HG03575 (cell line): ENCODE measurements at regions not wholly inside any gene's neighbourhood (a gene's known extent, or its start where the extent isn't known, plus 50 kb on each side); places are given as distances from the start of the nearest gene placed in this dataset.
"Not testable (repeated sequence)": the region's sequence is repeated elsewhere in the genome, so short reads cannot be mapped to it uniquely, and the experiment has no call there.

Experiments
- ATAC-seq: cut with Tn5 transposase; IDR thresholded peaks from one replicate; pipeline ENCODE4 v1.9.1; 2021; ENCODE audit not compliant: unreplicated experiment, insufficient number of reproducible peaks, low FRiP score; ENCODE audit errors: extremely low read depth

GRCh38 chr5:89053547-89053946, 170.6 kb upstream of the MEF2C start:
- no peak for ATAC-seq

DNA sequence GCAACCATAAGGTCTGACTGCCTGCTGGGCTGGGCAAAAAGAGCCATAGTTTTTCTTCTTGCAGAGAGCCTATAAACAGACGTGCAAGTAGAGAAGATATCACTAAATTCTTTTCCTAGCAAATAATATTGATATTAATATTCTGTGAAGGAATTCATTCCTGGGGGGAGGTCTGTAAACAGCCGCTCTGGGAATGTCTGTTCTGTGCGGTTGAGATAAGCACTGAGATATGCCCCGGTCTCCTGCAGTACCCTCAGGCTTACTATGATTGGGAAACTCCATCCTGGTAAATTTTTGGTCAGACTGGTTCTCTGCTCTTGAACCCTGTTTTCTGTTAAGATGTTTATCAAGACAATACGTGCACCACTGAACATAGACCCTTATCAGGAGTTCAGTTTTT, 167.1 kb upstream of the MEF2C start:
- not testable (repeated sequence) for ATAC-seq

DNA sequence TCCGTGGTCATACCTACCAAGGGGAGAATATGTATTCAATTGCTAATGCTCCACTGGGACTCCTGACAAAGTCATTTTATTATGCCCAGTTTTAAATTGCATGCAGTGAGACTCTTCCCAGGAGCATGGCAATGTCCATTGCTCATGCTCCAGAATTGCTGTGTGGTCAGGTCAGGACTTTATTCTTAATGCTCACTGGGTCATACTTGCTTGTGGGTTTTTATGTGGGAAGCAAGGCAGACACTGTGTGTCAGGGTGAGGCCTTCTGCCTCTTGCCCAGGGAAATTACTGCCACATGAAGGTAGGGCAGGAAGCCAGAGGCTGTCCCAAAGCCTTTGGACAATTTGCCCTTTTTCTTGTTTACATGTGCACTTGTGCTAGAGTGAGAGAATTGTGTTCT, 164.6 kb upstream of the MEF2C start:
- ATAC-seq = no peak

GRCh38 chr5:89045216-89045615, 162.2 kb upstream of the MEF2C start:
- no peak for ATAC-seq

- no peak for ATAC-seq
Observed at GRCh38 chr5:89044674-89045200, 161.8 kb upstream of the MEF2C start.

GRCh38 chr5:89043676-89044075, 160.7 kb upstream of the MEF2C start:
- ATAC-seq = no peak

DNA sequence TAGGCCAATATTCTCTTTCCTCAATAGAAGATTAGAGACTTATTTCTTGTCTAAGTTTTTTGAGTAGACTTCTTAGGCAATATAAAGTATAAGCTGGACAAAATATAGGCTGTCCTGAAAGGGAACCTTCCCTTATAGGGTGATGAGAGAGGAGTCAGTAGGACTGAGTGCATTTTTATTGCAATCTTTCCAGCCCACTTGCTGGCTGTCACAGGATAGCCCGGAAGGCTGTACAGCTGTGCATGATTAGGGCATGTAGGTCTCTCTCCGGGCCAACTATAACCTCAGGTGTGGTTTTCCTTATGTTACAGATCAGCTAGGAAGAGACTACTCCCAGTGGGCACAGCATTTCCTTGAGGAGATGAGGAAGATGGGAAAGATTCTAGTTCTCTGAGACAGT, 159.8 kb upstream of the MEF2C start:
- no peak for ATAC-seq

DNA sequence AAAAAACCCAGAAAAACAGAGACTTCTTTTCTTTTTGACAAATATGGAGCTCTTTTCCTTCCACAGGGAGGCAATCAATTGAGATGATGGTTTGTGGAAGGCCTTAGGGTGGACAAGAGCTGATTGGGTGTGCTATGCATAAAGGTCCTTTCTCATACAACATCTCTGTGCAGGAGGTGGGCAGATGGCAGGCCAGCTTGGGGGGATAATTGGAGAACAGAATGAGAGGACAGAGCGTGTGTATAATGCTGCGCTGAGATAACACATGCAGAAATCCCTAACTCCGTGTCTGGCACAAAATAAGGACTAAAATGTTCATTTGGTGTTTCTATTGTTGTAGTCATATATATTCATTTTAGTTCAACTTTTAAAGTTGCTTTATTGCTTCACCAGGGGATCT, 159.0 kb upstream of the MEF2C start:
- no peak for ATAC-seq

DNA sequence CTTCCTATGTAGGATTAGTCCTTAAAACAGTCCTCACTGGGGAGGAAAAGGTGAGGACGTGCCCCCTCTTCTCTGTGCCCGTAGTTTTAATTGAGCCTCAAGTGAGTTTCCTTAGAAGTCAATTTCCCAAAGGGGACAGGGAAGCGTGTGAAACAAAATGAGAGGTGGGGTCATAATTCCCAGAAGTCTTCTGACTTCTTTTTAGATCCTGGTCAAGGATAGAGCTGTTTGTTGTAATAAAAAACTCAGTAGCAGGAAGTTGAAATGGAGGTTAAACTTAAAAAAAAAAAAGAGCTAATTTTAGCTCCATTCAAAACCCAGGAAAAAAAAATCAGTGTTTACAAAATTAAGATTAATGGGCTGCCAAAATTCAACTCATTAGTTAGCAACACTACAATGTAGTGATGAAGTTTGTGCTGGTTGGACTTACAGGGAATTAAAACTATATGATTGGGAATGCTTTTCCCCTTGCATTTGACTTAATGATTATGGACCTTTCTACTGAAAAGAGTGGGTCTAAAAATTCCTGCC, 158.3 kb upstream of the MEF2C start:
- no peak for ATAC-seq

DNA sequence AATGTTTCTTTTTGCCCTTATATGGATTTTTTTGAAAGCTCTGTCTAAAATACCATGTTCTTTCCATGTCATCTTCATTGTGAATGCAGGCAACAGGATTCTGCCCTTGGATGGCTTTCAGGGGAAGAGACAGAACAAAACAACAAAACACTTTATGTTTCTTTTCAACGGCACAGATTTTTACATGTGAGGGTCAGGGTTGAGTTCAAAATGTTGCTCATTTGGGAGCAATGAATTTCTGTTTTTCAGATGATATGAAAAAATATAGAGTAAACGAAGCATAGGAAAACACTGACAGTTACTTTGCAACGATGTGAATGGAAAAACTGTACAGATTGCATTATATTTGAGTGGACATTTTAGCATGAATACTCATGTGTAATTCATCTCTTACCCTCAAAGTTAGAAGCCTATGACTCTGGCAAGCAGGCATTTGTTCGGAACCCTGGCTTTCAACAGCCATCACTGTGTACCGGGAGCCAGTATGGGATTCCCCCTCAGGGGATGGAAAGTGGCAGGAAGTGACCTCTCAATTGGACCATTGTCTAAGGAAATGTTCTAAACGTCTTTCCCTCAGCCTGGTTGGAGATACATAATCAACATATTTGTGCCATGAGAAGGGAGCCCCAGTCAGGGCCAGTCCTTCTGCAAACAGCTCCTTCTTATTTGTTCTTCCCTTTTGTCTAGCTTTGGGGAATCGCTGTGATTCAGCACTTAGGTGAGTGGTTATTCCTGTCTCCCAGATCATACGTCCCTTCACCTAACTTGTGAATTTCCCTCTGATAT, 153.9 kb upstream of the MEF2C start:
- ATAC-seq = no peak

GRCh38 chr5:89036166-89036565, 153.2 kb upstream of the MEF2C start:
- no peak for ATAC-seq

- no peak for ATAC-seq
Observed at GRCh38 chr5:89034588-89034987, 151.6 kb upstream of the MEF2C start.

DNA sequence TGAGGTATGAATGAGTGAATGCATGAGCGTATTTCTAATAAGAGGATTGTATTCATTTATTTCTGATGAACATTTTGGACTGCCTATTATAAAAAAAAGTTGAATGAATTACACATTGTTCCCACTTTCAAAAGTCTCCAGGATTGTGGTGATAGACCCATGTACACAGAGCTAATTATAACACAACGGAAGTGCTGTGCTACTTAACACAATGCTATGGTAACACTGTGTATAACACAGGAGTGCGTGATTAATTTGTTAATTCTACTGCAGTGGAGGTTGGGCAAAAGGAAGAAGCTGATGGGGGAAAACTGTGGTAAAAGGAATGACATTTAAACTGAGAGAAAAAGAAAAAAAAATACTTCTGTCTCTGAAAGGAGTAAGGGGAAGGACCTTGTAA, 147.8 kb upstream of the MEF2C start:
- ATAC-seq = no peak

DNA sequence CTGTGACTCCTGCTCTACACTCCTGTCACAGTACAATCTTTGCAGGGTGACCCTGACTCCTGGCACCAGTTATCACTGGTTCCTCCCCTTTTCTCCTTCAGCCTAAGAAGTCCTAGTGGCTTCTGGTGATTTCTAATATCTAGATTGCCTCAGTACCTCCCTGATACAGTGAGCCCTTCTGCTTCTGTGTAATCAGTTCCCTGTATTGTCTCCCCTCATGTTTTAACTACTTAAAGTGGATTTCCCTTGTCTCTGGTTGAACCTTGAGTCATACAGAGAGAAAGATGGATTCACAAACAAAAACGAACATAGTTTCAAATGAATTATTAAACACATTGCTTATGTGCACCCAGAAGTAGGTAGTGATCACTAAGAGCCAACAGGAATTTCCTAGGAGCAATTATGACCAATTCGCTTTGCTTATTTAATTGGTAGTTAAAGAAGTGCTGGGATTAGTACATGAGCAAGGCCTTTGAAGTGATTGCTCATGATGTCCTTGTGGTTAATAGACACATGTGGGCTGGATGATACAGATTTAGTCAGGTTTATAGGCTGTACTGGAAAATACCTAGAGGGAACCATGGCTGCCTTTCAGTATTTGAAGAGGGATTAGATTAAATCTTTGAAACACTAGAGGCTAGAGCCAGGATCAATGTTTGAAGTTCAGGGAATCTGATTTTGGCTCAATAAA, 145.8 kb upstream of the MEF2C start:
- ATAC-seq = no peak

DNA sequence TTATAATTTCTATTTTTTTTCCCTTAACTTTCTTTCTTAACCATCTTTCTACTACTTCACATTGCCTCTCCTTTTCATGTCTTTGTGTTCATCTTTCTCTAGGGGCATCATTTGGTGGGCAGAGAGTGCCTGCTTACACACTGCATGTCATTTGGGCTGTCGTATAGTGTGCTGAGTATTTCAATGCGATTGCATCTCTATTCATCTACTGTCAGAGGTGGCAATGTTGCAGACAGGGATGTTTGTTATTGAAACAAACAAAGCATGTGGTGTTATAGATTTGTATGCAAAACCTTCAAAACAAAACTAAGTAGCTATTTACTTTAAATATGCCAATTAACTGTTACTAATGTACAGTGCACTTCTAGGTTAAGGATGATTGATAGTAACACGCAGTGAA, 141.1 kb upstream of the MEF2C start:
- ATAC-seq = no peak

DNA sequence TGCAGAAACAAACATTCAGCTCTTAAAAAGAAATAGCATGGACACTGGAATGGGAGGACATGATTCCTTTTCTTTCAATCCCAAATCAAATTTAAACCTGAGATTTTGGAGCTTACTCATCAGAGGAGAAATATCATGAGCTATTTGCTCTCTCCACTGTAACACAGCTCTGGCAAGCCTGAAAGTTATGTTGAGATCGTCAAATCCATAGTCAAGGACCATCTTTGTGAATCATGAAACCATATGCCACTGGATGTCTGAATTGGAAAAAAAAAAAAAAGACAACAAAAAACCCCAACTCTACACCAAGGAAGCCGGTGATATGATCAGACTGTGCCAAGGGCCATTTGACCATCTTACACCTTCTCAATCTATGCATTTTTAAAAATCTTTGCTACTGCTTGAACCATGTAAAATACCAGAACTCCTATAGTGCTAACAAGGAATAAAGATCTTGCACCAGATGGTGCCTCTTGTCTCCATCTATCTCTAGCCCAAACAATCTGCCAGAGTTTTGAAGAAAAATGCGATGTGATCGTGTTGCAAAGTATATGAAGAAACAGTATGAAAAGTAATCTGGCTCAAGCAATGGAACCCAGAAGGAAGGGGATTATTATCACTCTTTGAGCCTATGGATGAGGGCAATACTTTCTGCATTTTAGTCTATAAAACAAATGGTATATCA, 138.1 kb upstream of the MEF2C start:
- ATAC-seq = no peak

DNA sequence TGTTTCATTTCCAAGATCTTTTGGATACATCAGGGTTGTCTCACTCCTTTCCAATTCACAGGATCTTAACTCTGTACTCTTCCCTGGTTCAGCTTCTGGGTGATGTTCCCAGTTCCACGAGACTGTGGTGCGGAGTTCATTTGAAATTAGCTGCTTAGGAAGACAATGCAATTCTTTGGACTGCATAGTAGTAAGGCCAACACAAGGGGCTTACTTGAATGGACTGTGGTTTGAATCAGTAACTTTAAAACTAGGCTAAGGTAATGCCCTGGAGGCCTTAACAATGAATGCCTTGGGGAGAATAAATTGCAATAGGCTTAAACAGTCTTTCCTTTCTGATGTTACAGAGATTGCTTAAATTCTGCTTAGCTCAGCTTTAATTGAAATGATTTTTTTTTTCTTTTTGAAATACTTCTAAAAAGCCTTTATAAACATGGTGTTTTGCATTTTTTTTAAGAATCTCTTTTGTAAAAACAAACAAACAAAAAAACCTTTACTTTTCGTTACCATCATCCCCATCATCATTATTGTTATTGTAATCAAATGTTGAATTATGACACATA, 133.8 kb upstream of the MEF2C start:
- ATAC-seq = no peak

- no peak for ATAC-seq
Observed at GRCh38 chr5:89015409-89015808, 132.4 kb upstream of the MEF2C start.
